ENCODE measurements at regions not wholly inside any gene's neighbourhood (a gene's known extent, or its start where the extent isn't known, plus 50 kb on each side); places are given as distances from the start of the nearest gene placed in this dataset.

DNA sequence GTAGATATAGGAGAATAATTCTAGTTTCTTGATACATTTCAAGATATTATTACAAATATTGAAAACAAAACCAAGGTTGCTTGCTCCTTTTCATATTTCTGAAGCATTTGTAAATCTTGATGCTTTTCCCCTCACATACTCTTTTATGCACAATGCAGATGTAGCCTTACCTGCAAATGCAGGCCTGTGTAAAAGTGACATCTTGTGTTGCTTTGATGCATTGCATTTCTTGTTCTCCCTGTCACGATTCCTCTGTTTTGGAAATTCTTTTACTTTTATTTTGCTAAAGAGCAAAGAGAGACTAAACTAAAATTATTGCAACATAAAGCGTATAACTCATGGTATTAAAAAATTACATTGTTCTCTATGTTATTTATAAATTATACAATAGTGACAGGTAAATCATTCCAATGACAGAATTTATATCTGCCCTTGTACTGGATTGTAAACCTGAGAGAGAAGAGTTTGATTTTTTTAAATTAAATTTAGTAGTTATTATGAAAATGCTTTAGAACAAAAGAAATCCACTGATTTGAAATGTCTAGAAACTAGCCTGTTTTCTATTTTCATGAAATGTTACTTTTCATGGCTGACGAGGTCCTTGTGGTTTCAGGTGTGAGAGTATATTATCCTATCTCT is 970.0 kb downstream of the MAT2B start:
- no peaks in the 10 kb centered on the region for H3K9me3 ChIP-seq (replicated peaks in 1 of 2; ENCODE audit: control insufficient read depth in 1 of 2, insufficient read depth in 1 of 2, low read length in 2 of 2)
- WGBS (ENCODE audit: insufficient coverage) = no CpG with 5 or more reads among the region's 3 CpGs
- Mint-ChIP-seq H3K36me3 (no peaks in the 10 kb centered on the region), H3K4me3 (no peak overlapping the region), H3K27ac (no peak overlapping the region), H3K27me3 (ENCODE audit: low read depth in 3 of 3) (peaks cover 0 to 1% (median 0%) of the 10 kb centered on the region in 3 donors), H3K4me1 (no peaks in the 10 kb centered on the region), H3K9me3 (no peaks in the 10 kb centered on the region)
- H4K20me1 ChIP-seq (ENCODE audit: insufficient read depth, low read length) = no peaks in the 10 kb centered on the region
- H3K36me3 ChIP-seq (replicated peaks in 1 of 2; ENCODE audit: control insufficient read depth in 1 of 2, insufficient read depth in 2 of 2, low read length in 2 of 2) = no peaks in the 10 kb centered on the region
- H2AFZ ChIP-seq (ENCODE audit: insufficient read depth, low read depth, low read length, poor library complexity, severe bottlenecking) = no peak overlapping the region
- H3K27me3 ChIP-seq (ENCODE audit: control insufficient read depth in 2 of 2, insufficient read depth in 2 of 2, low read length in 2 of 2) = no peaks in the 10 kb centered on the region
- H3K4me1 ChIP-seq (ENCODE audit: control insufficient read depth in 1 of 2, insufficient read depth in 2 of 2, low read length in 2 of 2) = no peaks in the 10 kb centered on the region
- TF ChIP-seq, protein P1, sequence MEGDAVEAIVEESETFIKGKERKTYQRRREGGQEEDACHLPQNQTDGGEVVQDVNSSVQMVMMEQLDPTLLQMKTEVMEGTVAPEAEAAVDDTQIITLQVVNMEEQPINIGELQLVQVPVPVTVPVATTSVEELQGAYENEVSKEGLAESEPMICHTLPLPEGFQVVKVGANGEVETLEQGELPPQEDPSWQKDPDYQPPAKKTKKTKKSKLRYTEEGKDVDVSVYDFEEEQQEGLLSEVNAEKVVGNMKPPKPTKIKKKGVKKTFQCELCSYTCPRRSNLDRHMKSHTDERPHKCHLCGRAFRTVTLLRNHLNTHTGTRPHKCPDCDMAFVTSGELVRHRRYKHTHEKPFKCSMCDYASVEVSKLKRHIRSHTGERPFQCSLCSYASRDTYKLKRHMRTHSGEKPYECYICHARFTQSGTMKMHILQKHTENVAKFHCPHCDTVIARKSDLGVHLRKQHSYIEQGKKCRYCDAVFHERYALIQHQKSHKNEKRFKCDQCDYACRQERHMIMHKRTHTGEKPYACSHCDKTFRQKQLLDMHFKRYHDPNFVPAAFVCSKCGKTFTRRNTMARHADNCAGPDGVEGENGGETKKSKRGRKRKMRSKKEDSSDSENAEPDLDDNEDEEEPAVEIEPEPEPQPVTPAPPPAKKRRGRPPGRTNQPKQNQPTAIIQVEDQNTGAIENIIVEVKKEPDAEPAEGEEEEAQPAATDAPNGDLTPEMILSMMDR (IDR thresholded peaks at IDR 0.05) = no peak
- no peak overlapping the region for H3K27ac ChIP-seq (ENCODE audit: low read depth in 1 of 2, low read length in 2 of 2)
- DNase-seq = no peak
- no peak overlapping the region for H3K4me2 ChIP-seq (replicated peaks; ENCODE audit: extremely low read depth, low read length, poor library complexity, severe bottlenecking)
- H3K9ac ChIP-seq (ENCODE audit: insufficient read depth, low read length, poor library complexity, severe bottlenecking) = no peak overlapping the region
- no peaks in the 10 kb centered on the region for H3K79me2 ChIP-seq (ENCODE audit: insufficient read depth, low read length)
- no peak overlapping the region for H3K4me3 ChIP-seq (replicated peaks in 1 of 3; ENCODE audit: low read depth in 2 of 3, low read length in 3 of 3)
- intact Hi-C loops (cut with micrococcal nuclease) = no loop called here

GRCh38 chr5:164481270-164481669 is 975.9 kb downstream of the MAT2B start:
- Mint-ChIP-seq H3K9me3 (peaks cover 0 to 4% (median 0%) of the 10 kb centered on the region in 7 donors), H3K36me3 (no peaks in the 10 kb centered on the region), H3K27ac (no peak overlapping the region), H3K4me3 (no peak overlapping the region), H3K27me3 (ENCODE audit: low read depth in 3 of 3) (peaks cover 0 to 1% (median 0%) of the 10 kb centered on the region in 3 donors), H3K4me1 (no peaks in the 10 kb centered on the region)
- Histone ChIP-seq H3K36me3 (replicated peaks in 1 of 2; ENCODE audit: control insufficient read depth in 1 of 2, insufficient read depth in 2 of 2, low read length in 2 of 2) (no peaks in the 10 kb centered on the region), H3K4me3 (replicated peaks in 1 of 3; ENCODE audit: low read depth in 2 of 3, low read length in 3 of 3) (no peak overlapping the region), H3K9ac (ENCODE audit: insufficient read depth, low read length, poor library complexity, severe bottlenecking) (no peak overlapping the region), H3K9me3 (replicated peaks in 1 of 2; ENCODE audit: control insufficient read depth in 1 of 2, insufficient read depth in 1 of 2, low read length in 2 of 2) (no peaks in the 10 kb centered on the region), H3K4me2 (replicated peaks; ENCODE audit: extremely low read depth, low read length, poor library complexity, severe bottlenecking) (no peak overlapping the region), H3K79me2 (ENCODE audit: insufficient read depth, low read length) (no peaks in the 10 kb centered on the region), H3K27me3 (ENCODE audit: control insufficient read depth in 2 of 2, insufficient read depth in 2 of 2, low read length in 2 of 2) (no peaks in the 10 kb centered on the region), H3K4me1 (ENCODE audit: control insufficient read depth in 1 of 2, insufficient read depth in 2 of 2, low read length in 2 of 2) (no peaks in the 10 kb centered on the region), H4K20me1 (ENCODE audit: insufficient read depth, low read length) (no peaks in the 10 kb centered on the region), H2AFZ (ENCODE audit: insufficient read depth, low read depth, low read length, poor library complexity, severe bottlenecking) (no peak overlapping the region), H3K27ac (ENCODE audit: low read depth in 1 of 2, low read length in 2 of 2) (no peak overlapping the region)
- TF ChIP-seq, protein P1 (IDR thresholded peaks at IDR 0.05) = no peak
- no CpG with 5 or more reads among the region's 3 CpGs for WGBS (ENCODE audit: insufficient coverage)
- intact Hi-C loops (cut with micrococcal nuclease) = no loop called here
- DNase-seq = no peak

All from CD14-positive monocyte (primary cell).